ENCODE measurements at regions not wholly inside any gene's neighbourhood (a gene's known extent, or its start where the extent isn't known, plus 50 kb on each side); places are given as distances from the start of the nearest gene placed in this dataset.

- ATAC-seq (no peak), DNase-seq (ENCODE audit: low read depth, low spot score) (no peak)
- ChIA-PET POLR2A (no interaction called here), RAD21 (ENCODE audit: low non-redundant PET in 1 of 2, low total read pairs in 2 of 2, uncharacterized antibody in 2 of 2, unreplicated experiment in 2 of 2) (no interaction called here), CTCF (no interaction called here)
- Histone ChIP-seq H3K9me3 (ENCODE audit: control insufficient read depth in 1 of 2, insufficient read depth in 1 of 2, low read depth in 1 of 2, low read length in 2 of 2) (no peaks in the 10 kb centered on the region), H3K27me3 (ENCODE audit: insufficient read depth, low read length) (0 out of 2 replicates have a peak, but pooled peaks cover 3% of the 10 kb centered on the region), H3K36me3 (ENCODE audit: control insufficient read depth in 1 of 2, insufficient read depth in 2 of 2, low read length in 2 of 2) (no peaks in the 10 kb centered on the region), H3K27ac (ENCODE audit: low read depth, low read length) (no peak overlapping the region), H3K4me2 (ENCODE audit: low read length) (no peak overlapping the region), H3K79me2 (ENCODE audit: insufficient read depth, low read length) (no peaks in the 10 kb centered on the region), H3K4me3 (replicated peaks in 1 of 2; ENCODE audit: low read depth in 1 of 2, low read length in 2 of 2) (no peak overlapping the region), H4K20me1 (ENCODE audit: insufficient read depth) (no peaks in the 10 kb centered on the region), H3K9ac (ENCODE audit: low read length) (no peak overlapping the region), H3K9me2 (ENCODE audit: insufficient read depth) (no peaks in the 10 kb centered on the region), H3K4me1 (ENCODE audit: control insufficient read depth in 1 of 2, insufficient read depth in 2 of 2, low read length in 2 of 2) (no peaks in the 10 kb centered on the region), H2AFZ (ENCODE audit: low read depth, low read length, poor library complexity, severe bottlenecking) (no peak overlapping the region)
- no TSS peak for BruUV-seq (replicated peaks)
- intact Hi-C loops (cut with micrococcal nuclease) = no loop called here
- TF ChIP-seq ZFX (IDR thresholded peaks at IDR 0.05) = no peak
- no peak for TF ChIP-seq RAD21 (IDR thresholded peaks at IDR 0.05; ENCODE audit: low read depth)
- no peak for TF ChIP-seq EZH2phosphoT487 (IDR thresholded peaks at IDR 0.05; ENCODE audit: borderline replicate concordance)
- no peak for TF ChIP-seq CEBPB (IDR thresholded peaks at IDR 0.05; ENCODE audit: low read depth)
- no peak for TF ChIP-seq POLR2A (IDR thresholded peaks at IDR 0.05; ENCODE audit: borderline replicate concordance, extremely low read depth, insufficient read depth, insufficient read length)
- TF ChIP-seq ZBTB33 (IDR thresholded peaks at IDR 0.05; ENCODE audit: extremely low read depth, insufficient replicate concordance, low read length) = no peak
- TF ChIP-seq ELF1 (IDR thresholded peaks at IDR 0.05; ENCODE audit: borderline replicate concordance, low read depth) = no peak
- TF ChIP-seq EZH2 (IDR thresholded peaks at IDR 0.05) = no peak
- TF ChIP-seq JUND (IDR thresholded peaks at IDR 0.05) = no peak
- TF ChIP-seq TCF7L2 (IDR thresholded peaks at IDR 0.05; ENCODE audit: borderline replicate concordance, extremely low read depth, insufficient read depth, insufficient read length) = no peak
- TF ChIP-seq SIN3A (IDR thresholded peaks at IDR 0.05; ENCODE audit: low read depth) = no peak
- TF ChIP-seq MAX (IDR thresholded peaks at IDR 0.05) = no peak
- TF ChIP-seq SP1 (IDR thresholded peaks at IDR 0.05; ENCODE audit: low read depth) = no peak
- TF ChIP-seq SRF (IDR thresholded peaks at IDR 0.05; ENCODE audit: low read depth) = no peak
- TF ChIP-seq ATF3 (IDR thresholded peaks at IDR 0.05) = no peak
- no peak for TF ChIP-seq POLR2AphosphoS5 (IDR thresholded peaks at IDR 0.05; ENCODE audit: low read depth, low read length)
Observed at GRCh38 chr7:46224363-46224762, 303.3 kb upstream of the IGFBP3 start.
